HEK293T (cell line): ENCODE measurements at regions not wholly inside any gene's neighbourhood (a gene's known extent, or its start where the extent isn't known, plus 50 kb on each side); places are given as distances from the start of the nearest gene placed in this dataset.

Source experiments
- CTCF ChIA-PET: fragments of 350-600 bp; formaldehyde crosslinking; extraction: SDS; loops from one replicate; lab custom pipeline; 2021; ENCODE audit warnings: antibody characterized with exemption, inconsistent platforms; lab: Yijun Ruan, JAX
- POLR2A ChIA-PET: fragments of 350-600 bp; formaldehyde crosslinking; extraction: SDS; loops from one replicate; lab custom pipeline; 2020; ENCODE audit warnings: antibody characterized with exemption, inconsistent platforms; lab: Yijun Ruan, JAX
- DNase-seq: peaks from one replicate; pipeline ENCODE4 v3.0.0; 2012; ENCODE audit warnings: mixed read lengths; ENCODE audit errors: extremely low spot score
- ARNT ChIP-seq: fragments of 450-650 bp; IDR thresholded peaks from 2 replicates; pipeline ENCODE4 v1.6.1; 2017; ENCODE audit warnings: mild to moderate bottlenecking
- BHLHE40 ChIP-seq: fragments of 450-650 bp; IDR thresholded peaks from 2 replicates; pipeline ENCODE4 v1.6.1; 2016; ENCODE audit warnings: mild to moderate bottlenecking, moderate library complexity, borderline replicate concordance
- CTBP1 ChIP-seq: fragments of 450-650 bp; IDR thresholded peaks from 2 replicates; pipeline ENCODE4 v1.6.1; 2016; ENCODE audit warnings: borderline replicate concordance
- ELF4 ChIP-seq: fragments of 450-650 bp; IDR thresholded peaks from 2 replicates; pipeline ENCODE4 v1.6.1; 2017; ENCODE audit warnings: antibody characterized with exemption
- FOXA1 ChIP-seq: fragments of 450-650 bp; IDR thresholded peaks from 2 replicates; pipeline ENCODE4 v1.6.1; 2016; ENCODE audit warnings: mild to moderate bottlenecking
- FOXK2 ChIP-seq: fragments of 450-650 bp; IDR thresholded peaks from 2 replicates; pipeline ENCODE4 v1.6.1; 2016; ENCODE audit warnings: mild to moderate bottlenecking
- FOXM1 ChIP-seq: fragments of 450-650 bp; IDR thresholded peaks from 2 replicates; pipeline ENCODE4 v1.6.1; 2017; ENCODE audit warnings: mild to moderate bottlenecking, borderline replicate concordance
- HDGF ChIP-seq: fragments of 450-650 bp; IDR thresholded peaks from 2 replicates; pipeline ENCODE4 v1.6.1; 2017; ENCODE audit warnings: antibody characterized with exemption, borderline replicate concordance
- L3MBTL2 ChIP-seq: fragments of 450-650 bp; conservative IDR thresholded peaks from 2 replicates; pipeline ENCODE4 v1.6.1; 2016; ENCODE audit warnings: mild to moderate bottlenecking
- LEF1 ChIP-seq: fragments of 450-650 bp; IDR thresholded peaks from 2 replicates; pipeline ENCODE4 v1.6.1; 2017; ENCODE audit warnings: mild to moderate bottlenecking, borderline replicate concordance
- NFRKB ChIP-seq: fragments of 450-650 bp; IDR thresholded peaks from 2 replicates; pipeline ENCODE4 v1.6.1; 2016; ENCODE audit warnings: mild to moderate bottlenecking, moderate library complexity
- SP1 ChIP-seq: fragments of 450-650 bp; IDR thresholded peaks from 2 replicates; pipeline ENCODE4 v1.6.1; 2017
- SUZ12 ChIP-seq: fragments of 450-650 bp; IDR thresholded peaks from 2 replicates; pipeline ENCODE4 v1.6.1; 2016; ENCODE audit warnings: mild to moderate bottlenecking
- TARDBP ChIP-seq: fragments of 450-650 bp; IDR thresholded peaks from 2 replicates; pipeline ENCODE4 v1.6.1; 2016
- ZNF384 ChIP-seq: fragments of 450-650 bp; IDR thresholded peaks from 2 replicates; pipeline ENCODE4 v1.6.1; 2016
- TF ChIP-seq, protein P1 (sequence below): fragments of 450-650 bp; IDR thresholded peaks from 2 replicates; pipeline ENCODE4 v1.6.1; 2016

DNA sequence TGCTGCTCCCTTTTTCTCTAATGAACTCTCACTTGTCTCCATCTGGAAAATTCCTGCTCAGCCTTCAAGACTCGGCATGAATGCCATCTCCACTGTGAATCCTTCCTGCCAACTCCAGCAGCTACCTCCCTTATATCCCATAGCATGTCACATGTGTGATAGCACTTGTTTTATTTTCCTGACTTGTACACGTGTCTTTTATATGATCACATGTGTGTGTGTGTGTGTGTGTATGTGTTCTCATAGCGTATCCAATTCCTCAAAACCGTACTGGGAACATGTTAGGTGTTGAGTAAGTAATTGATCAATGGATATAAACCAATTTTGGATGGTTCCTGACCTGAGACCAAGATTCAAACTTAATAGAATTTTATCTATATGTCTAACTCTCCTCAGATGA, 1107.7 kb downstream of the GALC start:
- TF ChIP-seq TARDBP = no peak
- TF ChIP-seq, protein P1, sequence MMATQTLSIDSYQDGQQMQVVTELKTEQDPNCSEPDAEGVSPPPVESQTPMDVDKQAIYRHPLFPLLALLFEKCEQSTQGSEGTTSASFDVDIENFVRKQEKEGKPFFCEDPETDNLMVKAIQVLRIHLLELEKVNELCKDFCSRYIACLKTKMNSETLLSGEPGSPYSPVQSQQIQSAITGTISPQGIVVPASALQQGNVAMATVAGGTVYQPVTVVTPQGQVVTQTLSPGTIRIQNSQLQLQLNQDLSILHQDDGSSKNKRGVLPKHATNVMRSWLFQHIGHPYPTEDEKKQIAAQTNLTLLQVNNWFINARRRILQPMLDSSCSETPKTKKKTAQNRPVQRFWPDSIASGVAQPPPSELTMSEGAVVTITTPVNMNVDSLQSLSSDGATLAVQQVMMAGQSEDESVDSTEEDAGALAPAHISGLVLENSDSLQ = no peak
- DNase-seq = no peak
- ChIA-PET POLR2A (no interaction called here), CTCF (no interaction called here)

DNA sequence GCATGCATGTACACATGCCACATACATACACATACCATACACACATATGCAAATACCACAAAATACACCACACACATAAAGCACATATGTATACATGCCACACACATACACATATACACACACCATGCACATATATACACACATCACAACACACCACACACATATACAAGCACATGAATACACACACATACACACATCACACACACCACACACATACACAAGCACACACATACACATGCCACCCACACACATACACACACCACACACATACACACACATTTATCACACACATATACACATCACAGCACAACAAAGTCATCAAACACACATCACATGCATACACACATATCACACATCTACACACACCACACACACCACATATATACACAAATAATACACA, 1108.5 kb downstream of the GALC start:
- ChIA-PET CTCF (no interaction called here), POLR2A (no interaction called here)
- DNase-seq = no peak
- TF ChIP-seq NFRKB (no peak), FOXA1 (no peak)

DNA sequence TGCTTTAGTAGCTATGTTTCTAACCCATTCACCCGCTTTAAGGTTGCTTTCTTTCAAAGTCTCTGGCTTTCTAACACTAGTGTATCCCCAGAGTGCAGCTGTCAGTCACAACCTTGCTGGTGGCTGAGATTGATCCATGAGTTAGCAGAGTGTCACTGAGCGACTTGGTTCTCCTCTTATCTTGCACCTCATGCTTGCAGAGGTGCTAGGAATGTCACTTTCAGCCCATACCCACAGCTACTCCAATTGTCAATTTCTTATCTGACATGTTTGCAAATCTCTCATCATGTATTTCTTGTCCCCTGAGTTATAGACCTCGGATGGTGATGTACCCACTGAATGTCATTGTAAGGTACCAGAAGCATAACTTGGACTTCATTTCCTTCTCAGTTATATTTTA, 1110.2 kb downstream of the GALC start:
- TF ChIP-seq ELF4 (no peak), NFRKB (no peak), HDGF (no peak), BHLHE40 (no peak), CTBP1 (no peak), FOXM1 (no peak), FOXA1 (no peak), TARDBP (no peak), LEF1 (no peak), FOXK2 (no peak), SUZ12 (no peak), L3MBTL2 (no peak), ZNF384 (no peak), ARNT (no peak), SP1 (no peak)
- TF ChIP-seq, protein P1 = no peak
- ChIA-PET POLR2A (no interaction called here), CTCF (no interaction called here)
- DNase-seq = no peak

DNA sequence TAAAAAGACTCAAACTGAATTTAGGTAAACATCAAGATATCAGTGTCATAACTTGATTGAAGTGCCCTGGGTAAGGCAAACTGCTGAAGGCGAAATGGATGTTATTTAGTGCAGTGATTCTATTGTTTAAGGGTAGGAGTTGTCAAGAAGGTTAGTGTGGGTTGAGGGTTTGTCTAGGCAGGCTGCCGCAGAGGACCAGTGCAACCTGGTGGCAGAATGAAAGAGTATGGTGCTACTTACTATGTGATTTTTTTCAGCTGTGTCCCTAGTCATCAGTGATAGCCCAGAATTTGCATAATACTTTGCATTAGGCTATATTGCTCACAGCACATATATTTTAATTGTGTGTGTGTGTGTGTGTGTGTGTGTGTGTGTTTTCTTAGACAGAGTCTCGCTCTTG, 1127.0 kb downstream of the GALC start:
- ChIA-PET POLR2A (no interaction called here), CTCF (interaction anchor here (0.6 kb wide), 1 partner anchor 599 kb away, joined by 3 read pairs; no protein-coding TSS in a partner anchor)
- TF ChIP-seq NFRKB (no peak), FOXM1 (no peak), HDGF (no peak), L3MBTL2 (no peak), FOXA1 (no peak), CTBP1 (no peak), LEF1 (no peak), SP1 (no peak), ELF4 (no peak), TARDBP (no peak), ARNT (no peak), SUZ12 (no peak), FOXK2 (no peak), BHLHE40 (no peak), ZNF384 (no peak)
- TF ChIP-seq, protein P1 = no peak
- no peak for DNase-seq

DNA sequence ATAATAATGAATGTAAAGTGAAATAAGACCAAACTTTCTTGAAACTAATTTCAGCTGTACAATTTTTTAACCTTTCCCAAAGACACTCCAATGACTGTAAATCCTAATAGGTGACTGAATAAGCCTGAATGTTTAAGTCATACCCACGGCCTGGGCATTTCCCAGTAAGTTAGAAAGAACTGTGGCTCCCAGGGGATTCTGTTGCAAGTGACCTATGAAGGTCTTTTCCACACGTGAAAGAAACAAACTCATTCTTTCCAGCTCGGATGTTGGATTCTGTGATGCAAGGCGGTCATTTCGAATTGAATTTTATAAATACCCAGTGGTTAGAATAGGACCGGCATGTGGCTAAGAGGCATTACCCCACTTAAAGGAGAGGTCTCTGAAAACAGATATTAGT, 1134.4 kb downstream of the GALC start:
- CTCF ChIA-PET = no interaction called here
- POLR2A ChIA-PET = no interaction called here
- TF ChIP-seq NFRKB = no peak
- TF ChIP-seq ZNF384 = no peak
- TF ChIP-seq, protein P1 = no peak
- TF ChIP-seq ARNT = no peak
- no peak for DNase-seq

DNA sequence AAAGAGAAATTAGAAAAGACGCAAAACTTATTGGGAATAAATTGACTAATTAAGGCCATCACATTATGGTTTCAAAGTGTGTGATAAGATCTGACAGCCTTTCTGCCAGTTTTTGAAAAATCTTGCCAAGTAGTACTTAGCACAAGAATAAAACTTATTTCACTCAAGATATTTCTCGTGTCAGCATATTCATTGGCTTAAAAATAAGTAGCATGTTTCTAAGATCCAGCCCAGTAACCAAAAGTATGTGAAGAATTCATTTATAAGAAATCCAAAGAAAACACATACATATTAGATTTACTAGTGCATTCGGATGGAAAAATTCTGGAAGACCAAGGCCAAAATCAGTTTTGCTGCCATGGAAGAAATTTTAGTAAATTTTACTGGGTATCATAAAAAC, 1135.0 kb downstream of the GALC start:
- CTCF ChIA-PET = no interaction called here
- DNase-seq = no peak
- POLR2A ChIA-PET = no interaction called here
- TF ChIP-seq ARNT (no peak), FOXK2 (no peak), ZNF384 (no peak), ELF4 (no peak), FOXA1 (no peak), NFRKB (no peak), SUZ12 (no peak)

DNA sequence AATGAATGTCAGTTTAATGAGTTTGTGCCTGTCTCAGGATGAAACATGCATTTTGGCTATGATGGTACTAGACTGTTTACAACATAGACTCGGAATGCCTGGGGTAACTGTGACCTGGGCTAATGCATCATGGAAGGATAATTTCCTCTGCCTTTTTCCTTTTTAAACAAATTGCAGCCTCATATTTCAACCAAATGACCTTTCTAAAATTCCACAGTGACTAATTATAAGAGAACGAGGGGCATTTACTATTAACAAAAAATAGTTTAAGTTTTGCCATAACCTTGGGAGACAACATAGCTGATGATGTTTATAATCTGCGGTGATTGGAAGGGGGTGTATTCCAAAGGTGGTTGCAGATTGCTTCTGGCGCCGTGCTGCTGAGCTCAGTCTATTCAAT, 1140.5 kb downstream of the GALC start:
- ChIA-PET CTCF (no interaction called here), POLR2A (no interaction called here)
- DNase-seq = no peak
- TF ChIP-seq FOXK2 = no peak
- TF ChIP-seq, protein P1 = no peak
- TF ChIP-seq CTBP1 = no peak
- TF ChIP-seq ARNT = no peak
- TF ChIP-seq ELF4 = no peak
- TF ChIP-seq FOXA1 = no peak
- TF ChIP-seq NFRKB = no peak
- no peak for TF ChIP-seq L3MBTL2
